ENCODE measurements at regions not wholly inside any gene's neighbourhood (a gene's known extent, or its start where the extent isn't known, plus 50 kb on each side); places are given as distances from the start of the nearest gene placed in this dataset.

- TF ChIP-seq CTCF (IDR thresholded peaks at IDR 0.05; ENCODE audit: extremely low read depth in 1 of 2, insufficient read depth in 1 of 2, low read depth in 1 of 2, low read length in 2 of 2), result no peak
- no peak for TF ChIP-seq EZH2 (IDR thresholded peaks at IDR 0.05; ENCODE audit: borderline replicate concordance, low read depth, low read length, severe bottlenecking)
- TF ChIP-seq POLR2A (IDR thresholded peaks at IDR 0.05; ENCODE audit: low read depth, low read length), result no peak
- no peak for TF ChIP-seq POLR2AphosphoS5 (IDR thresholded peaks at IDR 0.05; ENCODE audit: insufficient read depth, low read depth, low read length)
- TF ChIP-seq MAX (IDR thresholded peaks at IDR 0.05; ENCODE audit: insufficient read depth, insufficient read length), result no peak
- TF ChIP-seq JUN (IDR thresholded peaks at IDR 0.05; ENCODE audit: borderline replicate concordance, insufficient read depth, insufficient read length, low read depth), result no peak
Measured at GRCh38 chr2:67312871-67313270, 84.3 kb upstream of the ETAA1 start.

Data from endothelial cell of umbilical vein (primary cell).